ENCODE measurements at regions not wholly inside any gene's neighbourhood (a gene's known extent, or its start where the extent isn't known, plus 50 kb on each side); places are given as distances from the start of the nearest gene placed in this dataset.

- no peaks in the 10 kb centered on the region for H3K36me3 ChIP-seq
- H3K4me3 ChIP-seq: no peak overlapping the region
- 94% methylated on average over 8 of the region's 8 CpGs for WGBS
- intact Hi-C loops (cut with DNase I): no loop called here
- DNase-seq (ENCODE audit: extremely low spot score): no peak
- no peak overlapping the region for H3K27ac ChIP-seq (replicated peaks in 1 of 4)
- no peak for TF ChIP-seq EP300 (IDR thresholded peaks at IDR 0.05)
- peaks cover 0 to 4% (median 0%) of the 10 kb centered on the region in 4 donors for H3K4me1 ChIP-seq
- peaks cover 0 to 23% (median 0%) of the 10 kb centered on the region in 4 donors for H3K27me3 ChIP-seq
- no peaks in the 10 kb centered on the region for H3K9me3 ChIP-seq
Measured at GRCh38 chr5:179487145-179487544, 63.2 kb upstream of the RUFY1 start.

GRCh38 chr5:179486596-179487051, 63.7 kb upstream of the RUFY1 start:
- Histone ChIP-seq H3K4me1 (peaks cover 0 to 4% (median 0%) of the 10 kb centered on the region in 4 donors), H3K9me3 (no peaks in the 10 kb centered on the region), H3K27ac (replicated peaks in 1 of 4) (no peak overlapping the region), H3K4me3 (no peak overlapping the region), H3K27me3 (peaks cover 0 to 23% (median 0%) of the 10 kb centered on the region in 4 donors), H3K36me3 (no peaks in the 10 kb centered on the region)
- WGBS: 81% methylated on average over 8 of the region's 16 CpGs
- TF ChIP-seq CTCF (IDR thresholded peaks at IDR 0.05) (no peak), EP300 (IDR thresholded peaks at IDR 0.05) (no peak), POLR2A (IDR thresholded peaks at IDR 0.05; ENCODE audit: low read depth) (no peak), POLR2AphosphoS5 (IDR thresholded peaks at IDR 0.05) (no peak)
- intact Hi-C loops (cut with DNase I): no loop called here
- DNase-seq (ENCODE audit: extremely low spot score): no peak

- no peaks in the 10 kb centered on the region for H3K9me3 ChIP-seq
- TF ChIP-seq POLR2AphosphoS5 (IDR thresholded peaks at IDR 0.05) (no peak), POLR2A (IDR thresholded peaks at IDR 0.05; ENCODE audit: low read depth) (no peak), EP300 (IDR thresholded peaks at IDR 0.05) (no peak), CTCF (IDR thresholded peaks at IDR 0.05) (no peak)
- H3K27ac ChIP-seq (replicated peaks in 1 of 4): no peak overlapping the region
- no peaks in the 10 kb centered on the region for H3K36me3 ChIP-seq
- intact Hi-C loops (cut with DNase I): no loop called here
- WGBS: 92% methylated on average over 11 of the region's 13 CpGs
- H3K4me3 ChIP-seq: no peak overlapping the region
- peaks cover 0 to 4% (median 0%) of the 10 kb centered on the region in 4 donors for H3K4me1 ChIP-seq
- H3K27me3 ChIP-seq: peaks cover 0 to 23% (median 0%) of the 10 kb centered on the region in 4 donors
- no peak for DNase-seq (ENCODE audit: extremely low spot score)
Measured at GRCh38 chr5:179485845-179486575, 64.3 kb upstream of the RUFY1 start.

DNA sequence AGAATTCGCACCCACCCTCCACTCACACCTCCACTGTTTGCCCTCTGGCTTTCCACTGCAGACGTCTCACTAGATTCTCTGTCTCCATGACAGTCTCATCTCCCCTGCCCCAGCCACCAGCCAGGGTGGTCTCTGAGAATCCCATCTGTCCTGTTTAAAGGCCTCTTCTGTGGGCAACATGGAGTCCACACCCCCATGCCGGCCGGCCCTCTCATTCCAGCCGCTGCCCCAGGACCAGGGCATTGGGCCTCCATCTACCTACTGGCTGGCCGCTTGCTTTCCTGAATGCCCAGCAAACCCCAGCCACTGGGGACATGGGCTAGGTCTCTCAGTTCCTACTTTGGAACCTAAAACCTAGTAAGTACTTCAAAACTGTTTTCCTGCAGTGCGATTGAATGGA, 65.6 kb upstream of the RUFY1 start:
- peaks cover 0 to 3% (median 0%) of the 10 kb centered on the region in 4 donors for H3K9me3 ChIP-seq
- intact Hi-C loops (cut with DNase I): no loop called here
- H3K27me3 ChIP-seq: peaks cover 0 to 23% (median 0%) of the 10 kb centered on the region in 4 donors
- DNase-seq (ENCODE audit: extremely low spot score): no peak
- H3K4me3 ChIP-seq: no peak overlapping the region
- peaks cover 0 to 4% (median 0%) of the 10 kb centered on the region in 4 donors for H3K4me1 ChIP-seq
- WGBS: 93% methylated on average over 7 of the region's 7 CpGs
- H3K36me3 ChIP-seq: no peaks in the 10 kb centered on the region
- H3K27ac ChIP-seq (replicated peaks in 1 of 4): no peak overlapping the region
- no peak for TF ChIP-seq POLR2AphosphoS5 (IDR thresholded peaks at IDR 0.05)
- no peak for TF ChIP-seq EP300 (IDR thresholded peaks at IDR 0.05)
- TF ChIP-seq POLR2A (IDR thresholded peaks at IDR 0.05; ENCODE audit: low read depth): no peak
- no peak for TF ChIP-seq CTCF (IDR thresholded peaks at IDR 0.05)

GRCh38 chr5:179484201-179484600, 66.2 kb upstream of the RUFY1 start:
- Histone ChIP-seq H3K27me3 (peaks cover 0 to 23% (median 0%) of the 10 kb centered on the region in 4 donors), H3K9me3 (peaks cover 0 to 3% (median 0%) of the 10 kb centered on the region in 4 donors), H3K36me3 (no peaks in the 10 kb centered on the region), H3K27ac (replicated peaks in 1 of 4) (no peak overlapping the region), H3K4me3 (no peak overlapping the region), H3K4me1 (peaks cover 0 to 4% (median 0%) of the 10 kb centered on the region in 4 donors)
- 75% methylated on average over 6 of the region's 6 CpGs for WGBS
- no peak for TF ChIP-seq EP300 (IDR thresholded peaks at IDR 0.05)
- no peak for TF ChIP-seq POLR2AphosphoS5 (IDR thresholded peaks at IDR 0.05)
- no peak for TF ChIP-seq POLR2A (IDR thresholded peaks at IDR 0.05; ENCODE audit: low read depth)
- no peak for TF ChIP-seq CTCF (IDR thresholded peaks at IDR 0.05)
- intact Hi-C loops (cut with DNase I): no loop called here
- no peak for DNase-seq (ENCODE audit: extremely low spot score)
